HG02885 (cell line): ENCODE measurements at regions not wholly inside any gene's neighbourhood (a gene's known extent, or its start where the extent isn't known, plus 50 kb on each side); places are given as distances from the start of the nearest gene placed in this dataset.
A peak's percentile ranks its signal among the peaks of the same experiment; 100 is the strongest.

Source experiments
- ATAC-seq: cut with Tn5 transposase; IDR thresholded peaks from one replicate; pipeline ENCODE4 v1.9.1; 2021; ENCODE audit warnings: mild to moderate bottlenecking; ENCODE audit not compliant: unreplicated experiment, poor library complexity

DNA sequence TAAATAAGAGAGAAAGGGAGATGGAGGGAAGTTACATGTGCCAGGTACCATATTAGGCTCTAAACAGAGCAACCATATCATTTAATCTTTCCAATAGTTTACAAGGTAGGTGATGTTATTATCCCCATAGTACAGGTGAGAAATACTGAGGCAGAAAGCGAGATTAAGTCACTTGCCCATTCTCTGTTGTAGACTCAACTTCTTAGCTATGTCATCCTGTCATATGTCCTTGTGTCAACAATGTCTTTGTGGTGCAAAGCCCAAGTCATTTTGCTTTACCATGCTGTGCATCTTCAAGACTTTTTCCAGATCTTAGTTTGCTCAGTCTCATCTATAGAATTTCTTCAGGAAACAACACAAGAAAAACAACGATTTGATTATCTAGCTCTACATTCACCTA lies 205.0 kb upstream of the E2F8 start:
- ATAC-seq, result no peak

DNA sequence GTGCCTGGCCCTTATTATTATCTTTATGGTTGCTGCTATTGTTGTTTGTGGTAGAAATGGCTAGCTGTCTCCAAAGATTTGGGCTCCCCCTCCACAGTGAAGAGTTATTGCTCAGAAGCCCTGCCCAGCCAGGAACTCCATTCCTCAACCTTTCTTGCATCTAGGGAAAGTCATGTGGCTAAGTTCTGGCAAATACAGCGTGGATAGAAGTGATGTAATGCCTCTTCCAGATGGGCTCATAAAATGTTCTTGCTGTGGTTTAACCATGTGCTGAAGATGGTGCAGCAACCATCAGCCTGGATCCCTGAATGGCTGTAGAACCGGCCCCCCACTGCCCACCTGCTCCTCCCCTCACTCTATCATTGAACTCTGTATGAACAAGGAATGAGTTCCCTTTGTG lies 203.5 kb upstream of the E2F8 start:
- no peak for ATAC-seq

DNA sequence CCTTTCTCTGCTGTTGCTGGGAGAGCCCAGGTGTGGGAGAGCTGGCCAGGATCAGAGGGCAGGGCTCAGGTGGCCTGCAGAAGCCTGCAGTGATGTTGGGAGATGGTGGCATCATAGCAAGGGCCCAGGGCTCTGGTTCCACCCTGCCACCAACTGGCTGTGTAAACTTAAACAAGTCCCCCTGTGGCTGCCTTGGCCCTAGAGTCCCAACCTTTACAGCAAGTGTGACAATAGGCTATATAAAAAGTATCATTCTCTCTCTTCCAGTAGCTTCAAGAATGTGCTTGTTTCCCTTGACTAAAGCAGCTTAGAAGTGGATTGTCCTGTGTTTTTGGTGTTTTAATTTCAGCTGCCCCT lies 201.8 kb upstream of the E2F8 start:
- ATAC-seq, result no peak

DNA sequence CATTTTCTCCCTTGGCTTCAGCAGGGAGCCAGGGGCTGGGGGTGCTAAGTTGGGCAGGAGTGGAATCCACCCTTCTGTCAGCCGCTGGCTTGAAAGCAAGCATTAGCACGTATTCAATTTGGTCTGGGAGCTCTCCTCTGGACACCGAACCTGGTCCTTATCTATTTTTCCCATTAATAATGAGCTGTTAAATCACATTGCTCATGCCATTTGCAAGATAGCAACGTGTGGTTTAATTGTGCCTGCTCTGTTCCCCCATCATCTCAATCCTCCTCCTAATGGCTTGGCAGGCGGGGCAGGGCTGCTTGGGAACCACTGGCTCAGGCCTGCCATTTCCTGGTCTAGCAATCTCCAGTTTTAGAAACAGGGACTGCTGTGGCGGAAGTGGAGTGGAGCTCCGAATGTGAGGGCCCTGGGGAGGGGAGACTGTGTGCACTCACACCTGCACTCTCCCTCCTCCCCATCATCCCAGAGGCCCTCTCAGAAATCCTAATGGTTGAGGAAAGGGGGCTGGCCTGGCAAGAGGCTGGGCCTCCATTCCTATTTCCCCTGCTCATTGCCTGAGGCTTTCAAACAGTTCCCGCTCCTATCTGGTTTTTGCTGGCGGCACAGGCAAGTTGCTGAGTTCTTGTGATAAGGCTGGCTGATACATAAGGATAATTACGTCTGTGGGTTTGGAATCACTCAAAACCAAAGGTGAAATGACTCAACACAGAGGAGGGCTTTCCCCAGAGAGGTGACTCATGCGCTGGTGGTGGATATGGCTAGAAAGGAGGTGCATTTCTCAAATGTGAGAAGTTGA lies 201.2 kb upstream of the E2F8 start:
- ATAC-seq, result peak; percentile 96

DNA sequence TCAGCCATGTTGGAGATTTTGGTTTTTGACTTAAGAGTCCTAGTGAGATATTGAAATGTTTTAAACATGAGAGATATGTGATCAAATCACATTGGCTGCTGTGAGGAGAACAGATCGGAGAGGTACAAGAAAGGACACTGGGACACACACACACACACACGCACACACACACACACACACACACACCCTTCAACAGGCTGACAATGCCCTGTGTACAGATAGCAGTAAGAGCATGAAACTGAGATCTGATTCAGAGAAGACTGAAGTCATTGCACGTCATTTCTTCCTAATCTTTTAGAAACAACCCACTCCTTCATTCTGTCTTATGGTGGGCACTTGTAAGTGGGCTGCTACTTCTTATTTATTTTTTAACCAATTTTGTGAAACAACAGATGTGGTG lies 200.5 kb upstream of the E2F8 start:
- ATAC-seq, result no peak

DNA sequence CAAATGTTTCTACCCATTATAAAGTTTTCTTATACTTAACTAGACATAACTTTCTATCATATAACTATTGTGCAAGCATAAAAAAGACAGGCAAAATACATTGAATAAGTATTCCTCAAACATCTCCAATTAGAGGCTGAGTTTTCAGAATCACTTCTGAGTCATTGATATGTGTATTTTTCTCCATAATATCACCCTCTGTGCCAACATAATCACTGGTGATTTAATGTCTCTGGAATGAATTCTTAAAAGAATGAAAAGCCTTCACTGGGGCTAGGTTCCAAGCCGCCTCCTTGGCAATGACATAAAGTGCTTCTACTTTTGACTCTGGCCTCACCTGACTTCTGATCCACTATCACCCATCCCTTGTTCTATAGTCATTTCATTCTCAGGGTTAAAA lies 197.0 kb upstream of the E2F8 start:
- no peak for ATAC-seq

DNA sequence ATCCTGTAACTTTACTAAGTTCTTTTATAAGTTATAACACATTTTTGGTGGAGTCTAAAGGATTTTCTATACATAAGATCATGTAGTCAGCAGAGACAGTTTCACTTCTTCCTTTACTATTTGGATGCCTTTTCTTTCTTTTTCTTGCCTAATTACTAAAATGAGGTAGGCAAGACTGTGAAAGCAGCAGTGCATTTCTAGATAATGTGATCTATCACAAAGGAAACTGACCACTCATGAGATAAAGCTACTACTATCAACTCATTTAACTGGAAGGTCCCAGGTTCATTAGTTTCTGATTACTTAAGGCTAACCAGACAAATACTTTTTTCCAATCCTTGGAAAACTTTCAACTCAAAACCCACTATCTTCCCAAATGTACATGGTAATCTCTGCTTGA lies 196.2 kb upstream of the E2F8 start:
- peak; percentile 44 for ATAC-seq

DNA sequence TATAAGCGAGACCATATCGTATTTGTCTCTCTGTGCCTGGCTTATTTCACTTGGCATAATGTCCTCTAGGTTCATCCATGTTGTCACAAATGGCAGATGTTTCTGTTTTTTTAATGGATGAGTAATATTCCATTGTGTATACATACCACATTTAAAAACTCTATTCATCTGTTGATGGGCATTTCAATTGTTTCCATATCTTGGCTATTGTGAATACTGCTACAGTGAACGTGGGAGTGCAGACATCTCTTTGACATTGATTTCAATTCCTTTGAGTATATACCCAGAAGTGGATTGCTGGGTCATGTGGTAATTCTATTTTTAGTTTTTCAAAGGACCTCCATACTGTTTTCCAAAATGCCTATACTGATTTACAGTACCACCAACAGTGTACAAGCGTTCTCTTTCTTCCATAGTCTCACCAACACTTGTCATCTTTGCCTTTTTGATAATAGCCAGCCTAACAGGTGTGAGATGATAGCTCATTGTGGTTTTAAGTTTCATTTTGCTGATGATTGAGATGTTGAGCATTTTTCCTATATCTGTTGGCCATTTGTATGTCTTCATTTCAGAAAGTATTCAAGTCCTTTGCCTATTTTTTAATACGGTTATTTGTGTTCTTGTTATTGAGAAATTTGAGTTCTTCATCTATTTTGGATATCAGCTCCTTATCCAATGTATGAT lies 194.7 kb upstream of the E2F8 start:
- no peak for ATAC-seq

DNA sequence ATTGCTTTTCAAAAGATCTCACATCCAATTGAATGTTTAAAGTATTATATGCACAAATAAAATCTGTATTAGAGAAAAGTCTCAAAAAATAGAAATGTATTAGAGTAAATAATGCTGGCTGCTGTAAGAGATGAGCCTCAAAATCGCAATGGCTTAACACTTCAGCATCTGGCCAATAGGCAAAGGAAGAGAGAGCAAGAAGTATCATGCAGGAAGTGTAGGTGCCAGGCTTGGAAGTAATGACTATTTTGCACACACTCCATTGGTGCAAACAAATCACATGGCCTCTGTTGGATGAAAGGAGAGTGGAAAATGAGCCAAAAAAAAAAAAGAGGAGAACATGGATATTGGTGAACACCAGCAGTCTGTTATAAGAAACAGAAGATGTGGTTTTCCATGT lies 193.0 kb upstream of the E2F8 start:
- ATAC-seq, result no peak

DNA sequence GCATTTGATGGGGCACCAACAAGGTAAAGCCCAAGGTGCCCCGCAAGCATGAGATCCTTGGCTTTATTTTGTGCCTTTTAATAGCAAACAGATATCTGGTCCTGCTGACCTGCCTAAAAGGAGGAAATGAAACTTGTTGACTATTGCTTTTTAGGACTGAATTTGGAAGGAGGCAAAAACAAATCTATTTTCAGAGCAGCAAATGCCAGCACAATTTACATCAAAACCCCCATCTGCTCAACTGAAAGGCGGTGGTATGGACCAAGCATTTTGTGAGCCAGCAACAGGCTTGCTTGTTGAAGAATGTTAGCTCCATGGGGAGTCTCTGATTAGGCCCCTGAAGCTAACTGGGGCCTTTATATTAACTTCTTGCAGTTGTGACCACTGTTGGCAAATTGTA lies 192.6 kb upstream of the E2F8 start:
- ATAC-seq, result peak; percentile 53

DNA sequence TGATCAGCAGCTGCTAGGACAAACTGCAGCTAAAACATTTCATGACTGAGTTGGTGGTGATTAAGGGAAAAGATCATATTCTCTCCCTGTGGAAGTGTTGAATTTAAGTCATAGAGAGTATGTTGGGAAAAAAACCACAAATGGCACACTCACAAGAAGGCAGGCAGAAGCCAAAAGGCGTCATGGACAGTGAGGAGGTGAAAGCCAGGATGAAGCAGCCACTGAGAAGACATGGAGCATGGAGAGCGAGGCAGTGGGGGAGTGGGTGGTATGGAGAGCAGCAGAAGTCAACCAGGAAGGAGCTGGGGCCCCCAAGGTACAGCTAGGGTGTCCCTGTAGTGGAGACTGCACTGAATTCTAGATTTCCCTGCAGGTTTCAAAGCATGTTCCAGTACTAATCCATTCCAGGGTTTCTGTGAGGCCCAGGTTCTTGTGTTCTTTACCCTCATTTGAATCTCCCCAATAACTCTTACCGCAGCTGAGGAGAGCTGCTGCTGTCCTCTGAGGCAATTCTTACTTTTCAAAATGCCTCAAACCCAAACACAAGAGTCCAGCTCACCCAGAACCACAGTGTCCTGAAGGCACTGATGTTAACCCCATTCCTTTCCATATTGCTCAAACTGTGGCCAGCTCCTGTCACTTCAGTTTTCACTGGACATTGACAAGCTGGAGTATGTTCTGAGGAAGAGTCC lies 191.8 kb upstream of the E2F8 start:
- ATAC-seq, result peak; percentile 58

DNA sequence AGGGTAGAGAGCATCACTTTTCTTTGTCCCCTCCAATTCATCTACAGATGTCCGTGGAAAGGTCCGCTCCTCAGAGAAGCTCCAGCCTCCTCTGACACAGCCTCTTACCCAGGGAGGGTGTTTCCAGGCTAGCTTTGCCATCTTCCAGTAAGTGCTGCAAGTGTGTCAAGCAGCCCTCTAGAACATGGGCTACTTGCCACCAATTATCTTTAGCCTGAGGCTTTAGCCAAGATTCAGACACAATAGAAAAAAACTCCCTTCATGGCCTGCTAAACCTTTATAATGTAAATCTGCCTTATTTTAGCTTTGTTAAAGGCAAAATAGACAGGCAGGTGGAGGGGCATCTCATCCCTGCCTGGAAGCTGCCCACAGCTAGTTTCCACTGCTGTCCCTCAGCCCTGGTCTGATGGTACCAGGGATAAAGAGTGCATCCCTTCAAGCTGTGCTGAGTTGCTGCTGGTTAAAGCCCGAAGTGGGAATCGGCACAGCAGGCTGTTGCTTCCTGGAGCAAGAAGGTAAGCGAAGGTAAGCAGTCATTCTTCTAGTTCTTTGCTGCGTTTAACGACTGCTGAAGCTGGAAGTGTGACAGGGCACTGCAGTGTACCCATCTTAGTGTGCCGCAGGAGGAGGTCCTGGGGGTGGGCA lies 190.1 kb upstream of the E2F8 start:
- ATAC-seq, result no peak

DNA sequence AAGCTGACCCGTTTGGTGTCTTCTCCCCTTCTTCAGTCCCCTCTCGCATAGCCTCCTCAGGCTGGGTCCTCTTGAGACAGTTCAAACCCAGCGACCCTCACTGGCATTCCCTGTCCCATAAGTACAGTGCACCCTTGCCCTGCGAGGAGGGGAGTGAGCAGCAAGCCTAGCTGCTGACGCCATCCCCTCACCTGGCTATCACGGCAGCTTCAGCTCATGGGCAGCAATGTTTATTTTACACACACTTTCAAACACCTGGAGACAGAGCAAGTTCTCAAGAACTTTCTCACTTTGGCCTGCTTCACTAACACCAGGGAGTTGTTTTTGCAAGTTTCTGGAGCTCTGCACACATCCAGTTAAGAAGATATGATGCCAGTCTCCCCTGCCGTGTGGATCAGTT lies 189.6 kb upstream of the E2F8 start:
- no peak for ATAC-seq

DNA sequence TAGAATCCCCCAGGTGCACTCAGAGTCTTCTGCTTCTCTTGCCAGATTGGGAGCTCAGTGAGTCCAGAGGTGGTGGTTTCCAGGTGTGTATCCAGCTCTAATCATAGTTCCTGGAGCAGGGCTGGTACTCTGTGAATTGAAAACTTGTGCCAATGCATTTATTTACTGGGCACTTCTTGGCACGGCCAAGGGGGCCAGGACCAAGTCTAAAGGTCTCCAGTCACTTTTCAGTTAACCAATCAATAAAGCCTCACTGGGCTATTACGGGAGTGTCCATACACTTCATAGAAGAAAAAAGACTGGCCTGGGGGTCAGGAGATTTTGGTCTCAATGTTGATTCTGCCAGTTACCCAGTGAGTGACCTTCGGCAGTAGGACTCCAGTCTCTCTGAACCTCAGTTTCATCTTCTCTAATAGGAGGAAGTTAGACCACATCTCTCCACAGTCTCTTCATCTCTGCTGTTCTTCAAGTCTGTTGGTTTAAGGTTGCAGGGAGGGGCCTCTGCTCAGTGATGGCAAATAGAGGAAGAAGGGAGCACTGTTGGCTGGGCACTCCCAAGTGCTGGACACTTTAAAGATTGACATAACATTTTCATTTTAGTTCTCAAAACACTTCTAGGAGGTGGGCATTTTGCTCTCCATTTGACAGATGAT lies 188.5 kb upstream of the E2F8 start:
- peak; percentile 21 for ATAC-seq

DNA sequence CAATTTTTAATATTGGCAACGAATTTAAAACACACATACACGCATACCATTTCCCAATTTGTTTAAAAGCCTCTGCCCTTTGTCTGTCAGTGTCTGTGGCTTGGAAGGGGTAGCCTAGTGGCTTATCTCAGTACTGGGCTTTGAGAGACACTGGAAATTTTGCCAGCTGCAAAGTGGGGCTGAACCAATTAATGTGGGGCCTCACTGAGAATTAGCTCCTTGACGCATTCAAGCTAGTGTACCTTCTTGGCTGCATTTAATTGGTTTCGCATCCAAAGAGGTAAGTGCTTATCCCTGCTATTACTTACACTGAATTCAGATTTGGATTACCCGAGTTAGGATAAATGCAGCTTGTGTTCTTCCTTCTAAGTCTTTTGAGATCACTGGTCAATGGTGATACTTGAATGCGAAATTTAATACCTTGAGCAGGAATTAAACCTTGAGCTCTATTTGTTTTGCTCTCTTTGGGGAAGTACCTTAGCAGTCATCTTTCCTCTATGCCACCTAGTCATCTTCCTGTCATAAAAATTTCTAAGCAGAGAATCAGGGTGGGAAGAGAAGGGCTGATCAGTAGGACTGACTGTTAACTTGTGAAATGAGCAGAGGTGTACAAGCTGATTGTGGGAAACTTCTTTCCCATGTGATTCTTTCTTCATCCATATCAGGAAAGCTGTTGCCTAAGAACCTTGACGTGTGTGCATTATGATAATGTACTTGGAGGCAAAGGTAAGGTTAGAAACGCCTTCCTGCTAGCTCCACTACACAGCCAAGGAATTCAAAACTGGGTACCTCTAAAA lies 187.7 kb upstream of the E2F8 start:
- no peak for ATAC-seq

DNA sequence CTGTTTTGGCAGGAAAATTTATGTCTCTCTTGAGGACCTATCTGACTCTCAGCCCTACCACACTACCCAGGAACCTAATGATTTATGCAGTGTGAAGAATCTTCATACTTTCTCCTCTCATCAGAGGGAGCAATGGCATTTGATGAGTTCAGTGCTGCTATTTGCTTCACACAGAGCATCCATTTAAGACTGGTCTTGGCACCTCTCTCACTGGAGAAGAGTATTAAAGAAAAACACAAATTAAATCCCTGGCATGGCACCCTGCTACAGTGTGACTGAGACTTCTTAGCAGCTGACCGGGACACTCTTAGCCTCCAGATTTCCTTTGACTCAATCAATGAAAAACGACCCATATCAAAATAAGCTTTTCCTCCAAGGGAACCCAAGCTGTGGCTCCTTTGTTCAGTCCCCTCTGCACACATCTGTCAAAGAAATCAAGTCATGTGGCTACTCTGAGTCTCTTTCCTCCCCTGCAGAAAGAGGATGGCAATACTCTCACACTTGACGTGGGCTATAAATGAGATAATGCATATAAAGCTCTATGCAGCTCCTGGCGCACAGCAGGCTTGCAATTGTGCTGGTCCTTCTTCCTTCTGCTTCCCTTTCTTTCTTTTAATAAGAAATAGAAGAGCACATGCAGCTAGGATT lies 186.1 kb upstream of the E2F8 start:
- ATAC-seq, result no peak

DNA sequence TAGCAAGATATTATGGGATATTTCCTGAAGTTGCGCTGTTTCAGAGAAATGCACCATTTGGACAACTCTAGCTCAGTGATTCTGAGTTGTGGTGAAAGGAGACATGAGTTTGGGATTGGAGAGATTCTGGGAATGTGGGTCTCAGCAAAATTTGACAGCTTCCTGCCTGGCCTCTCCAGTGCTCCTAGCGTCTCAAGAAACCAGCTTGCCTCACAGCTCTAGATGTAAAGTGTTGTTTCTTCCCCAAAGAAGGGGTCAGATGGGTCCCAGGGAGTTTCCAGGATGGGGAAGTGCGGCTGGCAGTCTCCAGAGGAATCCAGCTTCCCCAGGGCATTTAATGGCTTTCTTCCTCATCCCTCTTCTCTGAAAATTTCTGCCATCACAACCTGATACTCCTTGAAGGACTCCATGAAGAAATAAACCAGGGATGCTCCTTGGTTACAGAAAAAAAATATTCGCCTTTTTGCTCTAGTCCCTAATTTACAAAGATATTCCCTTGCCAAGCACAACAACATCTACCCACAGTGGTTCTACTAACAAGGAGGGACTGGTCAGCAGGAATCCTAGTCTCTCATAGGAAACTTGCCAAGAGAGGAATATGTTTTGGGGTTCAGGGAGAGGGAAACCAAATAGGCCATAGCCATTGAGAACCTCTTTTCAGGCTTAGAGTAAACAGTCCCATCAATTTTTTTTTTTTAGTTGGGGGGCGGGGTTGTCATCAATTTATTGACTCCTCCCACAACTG lies 185.4 kb upstream of the E2F8 start:
- no peak for ATAC-seq

DNA sequence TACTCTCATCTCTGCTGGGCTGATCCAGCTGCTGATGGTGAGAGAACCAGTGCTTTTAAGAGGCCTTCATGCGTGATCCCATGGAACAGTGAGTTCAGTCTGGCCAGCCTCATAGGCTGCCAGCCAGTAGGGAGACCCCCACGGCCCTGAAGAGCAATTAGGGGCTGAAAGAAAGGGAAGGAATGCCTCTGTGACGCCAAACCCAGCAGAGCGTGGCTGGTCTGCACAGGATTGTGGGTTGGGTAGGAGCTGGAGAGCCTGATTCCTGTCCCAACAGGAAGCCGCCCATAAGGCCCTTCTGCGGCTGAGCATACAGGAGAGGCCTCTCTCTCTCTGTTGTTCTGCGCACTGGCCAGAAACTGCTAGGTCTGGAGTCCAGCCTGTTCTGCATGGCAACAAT lies 181.5 kb upstream of the E2F8 start:
- ATAC-seq, result no peak
